ENCODE measurements at regions not wholly inside any gene's neighbourhood (a gene's known extent, or its start where the extent isn't known, plus 50 kb on each side); places are given as distances from the start of the nearest gene placed in this dataset.

- H4K20me1 ChIP-seq (ENCODE audit: insufficient read depth, poor library complexity, severe bottlenecking), result no peaks in the 10 kb centered on the region
- no peak overlapping the region for H3K27ac ChIP-seq
- no peaks in the 10 kb centered on the region for H3K9me3 ChIP-seq (ENCODE audit: low read depth)
- no peaks in the 10 kb centered on the region for H3K4me1 ChIP-seq (ENCODE audit: insufficient read depth)
- no peaks in the 10 kb centered on the region for H3K9me2 ChIP-seq (replicated peaks; ENCODE audit: insufficient read depth)
- no peaks in the 10 kb centered on the region for H3K27me3 ChIP-seq
- no peak for TF ChIP-seq CTCF (IDR thresholded peaks at IDR 0.05; ENCODE audit: poor library complexity)
- TF ChIP-seq EZH2phosphoT487 (IDR thresholded peaks at IDR 0.05; ENCODE audit: low read depth, severe bottlenecking, unreplicated experiment), result no peak
- no peak for TF ChIP-seq EZH2 (IDR thresholded peaks at IDR 0.05; ENCODE audit: borderline replicate concordance)
- H3K4me3 ChIP-seq, result no peak overlapping the region
- no peaks in the 10 kb centered on the region for H3K79me2 ChIP-seq
- no peaks in the 10 kb centered on the region for H3K36me3 ChIP-seq (replicated peaks; ENCODE audit: insufficient read depth, low read depth)
- DNase-seq (ENCODE audit: low spot score), result no peak
- no peak overlapping the region for H2AFZ ChIP-seq
- WGBS (ENCODE audit: low lambda C conversion rate, missing lambda C conversion rate), result 93% methylated on average over 6 of the region's 6 CpGs
- no peak overlapping the region for H3K4me2 ChIP-seq
Observed at GRCh38 chr4:187135878-187136277, 412.2 kb upstream of the FAT1 start.

GRCh38 chr4:187139141-187139540, 415.5 kb upstream of the FAT1 start:
- DNase-seq (ENCODE audit: low spot score), result no peak
- Histone ChIP-seq H3K4me2 (no peak overlapping the region), H3K4me1 (ENCODE audit: insufficient read depth) (no peaks in the 10 kb centered on the region), H3K9me2 (replicated peaks; ENCODE audit: insufficient read depth) (no peaks in the 10 kb centered on the region), H3K9me3 (ENCODE audit: low read depth) (no peaks in the 10 kb centered on the region), H3K27me3 (peaks cover 4% of the 10 kb centered on the region), H3K79me2 (no peaks in the 10 kb centered on the region), H3K36me3 (replicated peaks; ENCODE audit: insufficient read depth, low read depth) (no peaks in the 10 kb centered on the region), H2AFZ (no peak overlapping the region), H3K4me3 (no peak overlapping the region), H4K20me1 (ENCODE audit: insufficient read depth, poor library complexity, severe bottlenecking) (no peaks in the 10 kb centered on the region), H3K27ac (no peak overlapping the region)
- 63% methylated on average over 4 of the region's 4 CpGs for WGBS (ENCODE audit: low lambda C conversion rate, missing lambda C conversion rate)
- no peak for TF ChIP-seq EZH2 (IDR thresholded peaks at IDR 0.05; ENCODE audit: borderline replicate concordance)
- no peak for TF ChIP-seq EZH2phosphoT487 (IDR thresholded peaks at IDR 0.05; ENCODE audit: low read depth, severe bottlenecking, unreplicated experiment)
- TF ChIP-seq CTCF (IDR thresholded peaks at IDR 0.05; ENCODE audit: poor library complexity), result no peak

- no peak for DNase-seq (ENCODE audit: low spot score)
- peaks cover 4% of the 10 kb centered on the region for H3K27me3 ChIP-seq
- no peaks in the 10 kb centered on the region for H4K20me1 ChIP-seq (ENCODE audit: insufficient read depth, poor library complexity, severe bottlenecking)
- WGBS (ENCODE audit: low lambda C conversion rate, missing lambda C conversion rate), result 86% methylated on average over 7 of the region's 7 CpGs
- no peaks in the 10 kb centered on the region for H3K9me3 ChIP-seq (ENCODE audit: low read depth)
- TF ChIP-seq EZH2 (IDR thresholded peaks at IDR 0.05; ENCODE audit: borderline replicate concordance) (no peak), CTCF (IDR thresholded peaks at IDR 0.05; ENCODE audit: poor library complexity) (no peak), EZH2phosphoT487 (IDR thresholded peaks at IDR 0.05; ENCODE audit: low read depth, severe bottlenecking, unreplicated experiment) (no peak)
- H3K79me2 ChIP-seq, result no peaks in the 10 kb centered on the region
- no peaks in the 10 kb centered on the region for H3K4me1 ChIP-seq (ENCODE audit: insufficient read depth)
- no peak overlapping the region for H3K27ac ChIP-seq
- H3K36me3 ChIP-seq (replicated peaks; ENCODE audit: insufficient read depth, low read depth), result no peaks in the 10 kb centered on the region
- H3K9me2 ChIP-seq (replicated peaks; ENCODE audit: insufficient read depth), result no peaks in the 10 kb centered on the region
- H3K4me3 ChIP-seq, result no peak overlapping the region
- no peak overlapping the region for H2AFZ ChIP-seq
- H3K4me2 ChIP-seq, result no peak overlapping the region
Observed at GRCh38 chr4:187141101-187141500, 417.4 kb upstream of the FAT1 start.

Measured in hepatocyte (in vitro differentiated cells).